ENCODE measurements at regions not wholly inside any gene's neighbourhood (a gene's known extent, or its start where the extent isn't known, plus 50 kb on each side); places are given as distances from the start of the nearest gene placed in this dataset.
"Not testable (repeated sequence)": the region's sequence is repeated elsewhere in the genome, so short reads cannot be mapped to it uniquely, and the experiment has no call there.

GRCh38 chr2:58796239-58796910 is 555.2 kb upstream of the FANCL start:
- DNase-seq (ENCODE audit: low read depth in 2 of 3, low spot score in 2 of 3), result peak in 1 of 3 donors; percentile 15

GRCh38 chr2:58794916-58795315 is 553.8 kb upstream of the FANCL start:
- no peak for DNase-seq (ENCODE audit: low read depth in 2 of 3, low spot score in 2 of 3)

GRCh38 chr2:58794103-58794502 is 553.0 kb upstream of the FANCL start:
- DNase-seq (ENCODE audit: low read depth in 2 of 3, low spot score in 2 of 3), result no peak

GRCh38 chr2:58788402-58788801 is 547.3 kb upstream of the FANCL start:
- DNase-seq (ENCODE audit: low read depth in 2 of 3, low spot score in 2 of 3), result peak in 1 of 3 donors; percentile 33

- no peak for DNase-seq (ENCODE audit: low read depth in 2 of 3, low spot score in 2 of 3)
Measured at GRCh38 chr2:58770846-58771245, 529.7 kb upstream of the FANCL start.

- no peak for DNase-seq (ENCODE audit: low read depth in 2 of 3, low spot score in 2 of 3)
Measured at GRCh38 chr2:58769864-58770234, 528.7 kb upstream of the FANCL start.

GRCh38 chr2:58769111-58769863 is 528.2 kb upstream of the FANCL start:
- peak in 1 of 3 donors; percentile 42 for DNase-seq (ENCODE audit: low read depth in 2 of 3, low spot score in 2 of 3)

- DNase-seq (ENCODE audit: low read depth in 2 of 3, low spot score in 2 of 3), result no peak
Measured at GRCh38 chr2:58768715-58769080, 527.6 kb upstream of the FANCL start.

GRCh38 chr2:58767828-58768714 is 526.9 kb upstream of the FANCL start:
- DNase-seq (ENCODE audit: low read depth in 2 of 3, low spot score in 2 of 3), result no peak

GRCh38 chr2:58764338-58765104 is 523.4 kb upstream of the FANCL start:
- peak in 1 of 3 donors; percentile 35 for DNase-seq (ENCODE audit: low read depth in 2 of 3, low spot score in 2 of 3)

- DNase-seq (ENCODE audit: low read depth in 2 of 3, low spot score in 2 of 3), result peak in 2 of 3 donors; percentile 75 to 77
Measured at GRCh38 chr2:58762176-58762781, 521.2 kb upstream of the FANCL start.

GRCh38 chr2:58757971-58758370 is 516.8 kb upstream of the FANCL start:
- DNase-seq (ENCODE audit: low read depth in 2 of 3, low spot score in 2 of 3), result peak in 2 of 3 donors; percentile 63 to 92

GRCh38 chr2:58756336-58756735 is 515.2 kb upstream of the FANCL start:
- peak in 1 of 3 donors; percentile 48 for DNase-seq (ENCODE audit: low read depth in 2 of 3, low spot score in 2 of 3)

GRCh38 chr2:58752507-58752906 is 511.4 kb upstream of the FANCL start:
- not testable (repeated sequence) for DNase-seq (ENCODE audit: low read depth in 2 of 3, low spot score in 2 of 3)

GRCh38 chr2:58751676-58752075 is 510.6 kb upstream of the FANCL start:
- not testable (repeated sequence) for DNase-seq (ENCODE audit: low read depth in 2 of 3, low spot score in 2 of 3)

GRCh38 chr2:58749041-58749440 is 507.9 kb upstream of the FANCL start:
- DNase-seq (ENCODE audit: low read depth in 2 of 3, low spot score in 2 of 3), result no peak

GRCh38 chr2:58745334-58745733 is 504.2 kb upstream of the FANCL start:
- not testable (repeated sequence) for DNase-seq (ENCODE audit: low read depth in 2 of 3, low spot score in 2 of 3)

- DNase-seq (ENCODE audit: low read depth in 2 of 3, low spot score in 2 of 3), result peak in 1 of 3 donors; percentile 27
Measured at GRCh38 chr2:58740426-58740825, 499.3 kb upstream of the FANCL start.

- DNase-seq (ENCODE audit: low read depth in 2 of 3, low spot score in 2 of 3), result no peak
Measured at GRCh38 chr2:58739033-58739432, 497.9 kb upstream of the FANCL start.

- peak in 1 of 3 donors; percentile 32 for DNase-seq (ENCODE audit: low read depth in 2 of 3, low spot score in 2 of 3)
Measured at GRCh38 chr2:58734365-58734764, 493.2 kb upstream of the FANCL start.
